BLaER1 (cell line): ENCODE measurements at regions not wholly inside any gene's neighbourhood (a gene's known extent, or its start where the extent isn't known, plus 50 kb on each side); places are given as distances from the start of the nearest gene placed in this dataset.

Experiments used
- H3K27ac ChIP-seq: shearing (Covaris generic); formaldehyde crosslinking; 2 replicates; pipeline ENCODE4 v1.8.1; 2022
- H3K27me3 ChIP-seq: shearing (Covaris generic); formaldehyde crosslinking; 2 replicates; pipeline ENCODE4 v1.8.1; 2022
- H3K36me3 ChIP-seq: shearing (Covaris generic); formaldehyde crosslinking; 2 replicates; pipeline ENCODE4 v1.8.1; 2022
- H3K4me1 ChIP-seq: shearing (Covaris generic); formaldehyde crosslinking; 2 replicates; pipeline ENCODE4 v1.8.1; 2022
- H3K4me2 ChIP-seq: shearing (Covaris generic); formaldehyde crosslinking; 2 replicates; pipeline ENCODE4 v1.8.1; 2022
- H3K4me3 ChIP-seq: shearing (Covaris generic); formaldehyde crosslinking; 2 replicates; pipeline ENCODE4 v1.8.1; 2022
- H3K9ac ChIP-seq: shearing (Covaris generic); formaldehyde crosslinking; 2 replicates; pipeline ENCODE4 v1.8.1; 2022
- H3K9me3 ChIP-seq: shearing (Covaris generic); formaldehyde crosslinking; 2 replicates; pipeline ENCODE4 v1.8.1; 2022
- H4K20me1 ChIP-seq: shearing (Covaris generic); formaldehyde crosslinking; 2 replicates; pipeline ENCODE4 v1.8.1; 2022
- Cebpa-rat ChIP-seq: shearing (Covaris generic); IDR thresholded peaks from 2 replicates; pipeline ENCODE4 v1.8.1; 2022

GRCh38 chr4:182185491-182185890 is 57.7 kb upstream of the TENM3 start:
- Histone ChIP-seq H3K9me3 (no peaks in the 10 kb centered on the region), H3K36me3 (no peaks in the 10 kb centered on the region), H3K4me1 (no peaks in the 10 kb centered on the region), H3K9ac (no peak overlapping the region), H4K20me1 (no peaks in the 10 kb centered on the region), H3K27me3 (no peaks in the 10 kb centered on the region), H3K4me2 (no peak overlapping the region), H3K27ac (no peak overlapping the region), H3K4me3 (no peak overlapping the region)
- TF ChIP-seq Cebpa-rat = no peak

GRCh38 chr4:182187674-182188073 is 55.5 kb upstream of the TENM3 start:
- H3K27me3 ChIP-seq = no peaks in the 10 kb centered on the region
- H3K4me1 ChIP-seq = no peaks in the 10 kb centered on the region

GRCh38 chr4:182188622-182189021 is 54.6 kb upstream of the TENM3 start:
- H3K4me1 ChIP-seq = no peaks in the 10 kb centered on the region

More at GRCh38 chr4:182187674-182188073, 55.5 kb upstream of the TENM3 start:
- Histone ChIP-seq H3K27ac (no peak overlapping the region), H3K36me3 (no peaks in the 10 kb centered on the region), H3K9ac (no peak overlapping the region), H3K4me3 (no peak overlapping the region), H4K20me1 (no peaks in the 10 kb centered on the region), H3K9me3 (no peaks in the 10 kb centered on the region), H3K4me2 (no peak overlapping the region)
- no peak for TF ChIP-seq Cebpa-rat

GRCh38 chr4:182189103-182189878 is 53.9 kb upstream of the TENM3 start:
- Histone ChIP-seq H3K27ac (no peak overlapping the region), H3K4me3 (no peak overlapping the region), H3K4me1 (no peaks in the 10 kb centered on the region), H3K9me3 (no peaks in the 10 kb centered on the region), H3K4me2 (no peak overlapping the region), H3K9ac (no peak overlapping the region), H3K36me3 (no peaks in the 10 kb centered on the region), H3K27me3 (no peaks in the 10 kb centered on the region), H4K20me1 (no peaks in the 10 kb centered on the region)
- no peak for TF ChIP-seq Cebpa-rat

More at GRCh38 chr4:182188622-182189021, 54.6 kb upstream of the TENM3 start:
- no peak overlapping the region for H3K9ac ChIP-seq
- TF ChIP-seq Cebpa-rat = no peak
- H4K20me1 ChIP-seq = no peaks in the 10 kb centered on the region
- no peaks in the 10 kb centered on the region for H3K9me3 ChIP-seq
- H3K4me2 ChIP-seq = no peak overlapping the region
- no peaks in the 10 kb centered on the region for H3K27me3 ChIP-seq
- H3K36me3 ChIP-seq = no peaks in the 10 kb centered on the region
- no peak overlapping the region for H3K4me3 ChIP-seq
- H3K27ac ChIP-seq = no peak overlapping the region

GRCh38 chr4:182190306-182190705 is 52.9 kb upstream of the TENM3 start:
- Histone ChIP-seq H3K36me3 (no peaks in the 10 kb centered on the region), H4K20me1 (no peaks in the 10 kb centered on the region), H3K4me3 (no peak overlapping the region), H3K27me3 (no peaks in the 10 kb centered on the region), H3K27ac (no peak overlapping the region), H3K9ac (no peak overlapping the region), H3K4me1 (no peaks in the 10 kb centered on the region), H3K4me2 (no peak overlapping the region), H3K9me3 (no peaks in the 10 kb centered on the region)
- TF ChIP-seq Cebpa-rat = no peak

- H3K27ac ChIP-seq = no peak overlapping the region
- no peaks in the 10 kb centered on the region for H4K20me1 ChIP-seq
- no peak for TF ChIP-seq Cebpa-rat
- no peaks in the 10 kb centered on the region for H3K4me1 ChIP-seq
- no peaks in the 10 kb centered on the region for H3K27me3 ChIP-seq
- H3K9ac ChIP-seq = no peak overlapping the region
- H3K9me3 ChIP-seq = peaks cover 2% of the 10 kb centered on the region; the same call in 1 of the 2 replicates
- no peak overlapping the region for H3K4me2 ChIP-seq
- H3K4me3 ChIP-seq = no peak overlapping the region
- no peaks in the 10 kb centered on the region for H3K36me3 ChIP-seq
Observed at GRCh38 chr4:182192511-182193181, 50.6 kb upstream of the TENM3 start.

- H3K4me2 ChIP-seq = no peak overlapping the region
Observed at GRCh38 chr4:182193311-182193710, 49.9 kb upstream of the TENM3 start.

More at GRCh38 chr4:182193311-182193710, 49.9 kb upstream of the TENM3 start:
- Histone ChIP-seq H3K4me3 (no peak overlapping the region), H3K27me3 (no peaks in the 10 kb centered on the region), H3K9ac (no peak overlapping the region), H3K4me1 (no peaks in the 10 kb centered on the region), H3K9me3 (peaks cover 5% of the 10 kb centered on the region; the same call in 1 of the 2 replicates), H3K36me3 (no peaks in the 10 kb centered on the region), H4K20me1 (no peaks in the 10 kb centered on the region), H3K27ac (no peak overlapping the region)
- no peak for TF ChIP-seq Cebpa-rat
